Loucy (cell line): ENCODE measurements at regions not wholly inside any gene's neighbourhood (a gene's known extent, or its start where the extent isn't known, plus 50 kb on each side); places are given as distances from the start of the nearest gene placed in this dataset.

Experiments used
- CTCF ChIP-seq: fragments of 200-600 bp; sonication (generic); conservative IDR thresholded peaks from 2 replicates; pipeline ENCODE4 v1.5.1; 2014; ENCODE audit warnings: mild to moderate bottlenecking, antibody characterized with exemption, low read length
- EZH2phosphoT487 ChIP-seq: fragments of 200-600 bp; IDR thresholded peaks from 2 replicates; pipeline ENCODE4 v1.6.1; 2018; ENCODE audit warnings: antibody characterized with exemption, mild to moderate bottlenecking, moderate library complexity, borderline replicate concordance

- TF ChIP-seq CTCF (no peak), EZH2phosphoT487 (no peak)
Observed at GRCh38 chr9:16281707-16282106, 588.8 kb downstream of the BNC2 start.
